Osteocyte (in vitro differentiated cells): ENCODE measurements at regions not wholly inside any gene's neighbourhood (a gene's known extent, or its start where the extent isn't known, plus 50 kb on each side); places are given as distances from the start of the nearest gene placed in this dataset.

ENCODE experiments used
- DNase-seq: peaks from one replicate; pipeline ENCODE4 v3.0.0; 2021; ENCODE audit warnings: mixed read lengths; ENCODE audit not compliant: unreplicated experiment; ENCODE audit errors: extremely low spot score
- H3K27ac Mint-ChIP-seq: one replicate; pipeline ENCODE4 v1.8.0; 2021; ENCODE audit warnings: mild to moderate bottlenecking, mixed read lengths; ENCODE audit not compliant: unreplicated experiment
- H3K27me3 Mint-ChIP-seq: one replicate; pipeline ENCODE4 v1.8.0; 2021; ENCODE audit warnings: mixed read lengths; ENCODE audit not compliant: unreplicated experiment
- H3K36me3 Mint-ChIP-seq: one replicate; pipeline ENCODE4 v1.8.0; 2021; ENCODE audit warnings: mixed read lengths; ENCODE audit not compliant: unreplicated experiment
- H3K4me1 Mint-ChIP-seq: one replicate; pipeline ENCODE4 v1.8.0; 2021; ENCODE audit warnings: mixed read lengths; ENCODE audit not compliant: unreplicated experiment
- H3K4me3 Mint-ChIP-seq: one replicate; pipeline ENCODE4 v1.8.0; 2021; ENCODE audit warnings: mild to moderate bottlenecking, moderate library complexity, mixed read lengths; ENCODE audit not compliant: unreplicated experiment
- H3K9me3 Mint-ChIP-seq: one replicate; pipeline ENCODE4 v1.8.0; 2021; ENCODE audit warnings: mixed read lengths; ENCODE audit not compliant: unreplicated experiment
- TF ChIP-seq, protein P1 (sequence below): fragments of 200-600 bp; sonication (generic); IDR thresholded peaks from 2 replicates; pipeline ENCODE4 v1.5.0; 2021; ENCODE audit warnings: antibody characterized with exemption, mild to moderate bottlenecking, moderate library complexity

DNA sequence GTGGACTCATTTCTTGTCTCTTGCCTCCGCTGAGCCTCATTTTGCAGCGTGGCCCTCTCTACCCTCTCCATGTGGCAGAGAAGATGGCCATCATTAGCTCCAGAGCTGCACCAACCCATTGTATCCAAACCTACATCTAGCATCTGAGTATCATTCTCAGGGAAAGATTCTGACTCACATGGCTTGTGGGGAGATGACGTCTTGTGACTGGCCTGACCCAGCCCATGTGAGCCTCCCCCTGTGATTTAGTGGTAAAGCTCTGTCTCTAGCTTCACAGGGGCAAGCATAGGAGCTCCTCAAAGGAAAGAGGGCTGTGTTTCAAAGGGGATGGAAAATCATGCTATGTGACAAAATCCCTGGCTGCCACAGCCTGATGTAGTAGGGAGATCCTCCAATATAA lies 87.4 kb upstream of the RBMS1 start:
- H3K36me3 Mint-ChIP-seq = no peaks in the 10 kb centered on the region
- DNase-seq = no peak
- TF ChIP-seq, protein P1, sequence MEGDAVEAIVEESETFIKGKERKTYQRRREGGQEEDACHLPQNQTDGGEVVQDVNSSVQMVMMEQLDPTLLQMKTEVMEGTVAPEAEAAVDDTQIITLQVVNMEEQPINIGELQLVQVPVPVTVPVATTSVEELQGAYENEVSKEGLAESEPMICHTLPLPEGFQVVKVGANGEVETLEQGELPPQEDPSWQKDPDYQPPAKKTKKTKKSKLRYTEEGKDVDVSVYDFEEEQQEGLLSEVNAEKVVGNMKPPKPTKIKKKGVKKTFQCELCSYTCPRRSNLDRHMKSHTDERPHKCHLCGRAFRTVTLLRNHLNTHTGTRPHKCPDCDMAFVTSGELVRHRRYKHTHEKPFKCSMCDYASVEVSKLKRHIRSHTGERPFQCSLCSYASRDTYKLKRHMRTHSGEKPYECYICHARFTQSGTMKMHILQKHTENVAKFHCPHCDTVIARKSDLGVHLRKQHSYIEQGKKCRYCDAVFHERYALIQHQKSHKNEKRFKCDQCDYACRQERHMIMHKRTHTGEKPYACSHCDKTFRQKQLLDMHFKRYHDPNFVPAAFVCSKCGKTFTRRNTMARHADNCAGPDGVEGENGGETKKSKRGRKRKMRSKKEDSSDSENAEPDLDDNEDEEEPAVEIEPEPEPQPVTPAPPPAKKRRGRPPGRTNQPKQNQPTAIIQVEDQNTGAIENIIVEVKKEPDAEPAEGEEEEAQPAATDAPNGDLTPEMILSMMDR = no peak
- no peak overlapping the region for H3K4me3 Mint-ChIP-seq
- peaks cover 53% of the 10 kb centered on the region for H3K4me1 Mint-ChIP-seq
- no peaks in the 10 kb centered on the region for H3K9me3 Mint-ChIP-seq
- H3K27me3 Mint-ChIP-seq = no peaks in the 10 kb centered on the region
- peak overlapping the region; percentile 85 for H3K27ac Mint-ChIP-seq

DNA sequence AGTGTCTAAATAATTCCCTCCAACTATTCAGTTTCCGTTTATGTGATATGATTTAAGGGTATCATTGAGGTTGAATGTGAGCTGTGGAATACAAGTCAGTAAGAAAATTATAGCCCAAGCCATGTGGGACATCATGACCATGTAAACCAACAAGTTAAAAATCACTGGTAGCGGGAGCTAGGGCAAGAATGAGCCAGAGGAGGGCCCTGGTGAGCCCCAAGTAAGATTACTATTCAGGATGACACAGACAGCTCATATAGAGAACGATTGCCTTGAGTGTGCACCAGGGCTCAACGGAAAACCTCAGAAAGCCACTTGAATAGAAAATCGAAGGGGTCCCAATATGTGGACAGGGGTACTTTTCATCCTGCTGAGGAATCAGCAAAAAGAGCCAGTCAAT lies 87.8 kb upstream of the RBMS1 start:
- H3K27me3 Mint-ChIP-seq = no peaks in the 10 kb centered on the region
- TF ChIP-seq, protein P1 = peak; percentile 16
- no peaks in the 10 kb centered on the region for H3K9me3 Mint-ChIP-seq
- DNase-seq = no peak
- H3K27ac Mint-ChIP-seq = peak overlapping the region; percentile 85
- peaks cover 53% of the 10 kb centered on the region for H3K4me1 Mint-ChIP-seq
- H3K36me3 Mint-ChIP-seq = no peaks in the 10 kb centered on the region
- H3K4me3 Mint-ChIP-seq = no peak overlapping the region

DNA sequence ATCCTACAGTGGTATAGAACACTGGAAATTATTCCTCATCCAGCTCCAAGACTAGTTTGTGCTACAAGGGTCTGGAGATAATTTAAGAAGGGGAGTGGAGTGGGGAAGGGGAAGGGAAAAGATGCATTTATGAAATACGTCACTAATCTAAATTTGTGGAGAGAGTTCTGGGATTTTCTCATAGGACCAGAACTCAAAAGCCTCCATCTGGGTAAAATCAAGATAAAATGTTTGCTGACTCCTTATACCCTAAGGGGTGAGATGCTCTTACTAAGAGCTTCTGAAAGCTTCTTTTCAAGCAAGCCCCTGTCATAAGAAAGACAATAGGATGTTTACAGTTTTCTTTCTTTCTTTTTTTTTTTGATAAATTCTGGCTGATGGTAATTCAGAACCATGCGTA lies 88.5 kb upstream of the RBMS1 start:
- no peak overlapping the region for H3K4me3 Mint-ChIP-seq
- H3K27ac Mint-ChIP-seq = peak overlapping the region; percentile 85

DNA sequence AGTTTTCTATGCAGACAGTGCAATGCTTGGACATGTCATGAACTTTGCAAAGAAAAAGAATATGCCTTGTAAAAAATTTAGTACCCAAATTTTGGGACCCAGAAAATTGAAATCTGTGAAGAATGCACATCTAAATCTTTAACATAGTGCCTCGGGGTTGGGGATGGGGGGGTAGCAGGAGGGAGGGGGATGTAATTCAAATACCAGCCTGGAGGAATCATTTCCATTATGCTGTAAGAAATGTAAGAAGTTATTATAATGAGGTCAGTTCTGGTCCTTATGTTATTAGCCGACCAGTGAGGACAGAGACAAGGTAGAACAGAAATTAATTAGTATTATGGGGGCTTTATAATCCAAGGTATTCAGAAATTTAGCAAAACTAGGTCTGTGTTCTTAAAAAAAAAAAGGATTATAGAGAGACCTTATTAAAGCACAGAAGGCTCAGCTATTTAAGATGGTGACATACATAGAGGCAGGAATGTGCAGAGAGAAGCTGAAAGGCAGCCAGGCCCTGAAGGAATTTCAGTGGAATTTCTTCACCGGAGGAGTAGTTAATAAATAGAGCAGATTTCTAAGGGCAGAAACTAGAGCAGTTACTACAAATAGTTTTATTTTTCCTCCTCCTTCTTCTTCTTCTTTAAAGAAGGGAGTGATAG lies 89.0 kb upstream of the RBMS1 start:
- no peak for DNase-seq
- TF ChIP-seq, protein P1 = peak; percentile 41
- H3K4me1 Mint-ChIP-seq = peaks cover 53% of the 10 kb centered on the region
- H3K9me3 Mint-ChIP-seq = no peaks in the 10 kb centered on the region
- no peaks in the 10 kb centered on the region for H3K27me3 Mint-ChIP-seq
- no peak overlapping the region for H3K4me3 Mint-ChIP-seq
- H3K27ac Mint-ChIP-seq = peak overlapping the region; percentile 85
- H3K36me3 Mint-ChIP-seq = no peaks in the 10 kb centered on the region

More for the DNA sequence above, 88.5 kb upstream of the RBMS1 start:
- peaks cover 53% of the 10 kb centered on the region for H3K4me1 Mint-ChIP-seq
- H3K9me3 Mint-ChIP-seq = no peaks in the 10 kb centered on the region
- no peaks in the 10 kb centered on the region for H3K27me3 Mint-ChIP-seq
- no peaks in the 10 kb centered on the region for H3K36me3 Mint-ChIP-seq
- TF ChIP-seq, protein P1 = no peak
- no peak for DNase-seq

DNA sequence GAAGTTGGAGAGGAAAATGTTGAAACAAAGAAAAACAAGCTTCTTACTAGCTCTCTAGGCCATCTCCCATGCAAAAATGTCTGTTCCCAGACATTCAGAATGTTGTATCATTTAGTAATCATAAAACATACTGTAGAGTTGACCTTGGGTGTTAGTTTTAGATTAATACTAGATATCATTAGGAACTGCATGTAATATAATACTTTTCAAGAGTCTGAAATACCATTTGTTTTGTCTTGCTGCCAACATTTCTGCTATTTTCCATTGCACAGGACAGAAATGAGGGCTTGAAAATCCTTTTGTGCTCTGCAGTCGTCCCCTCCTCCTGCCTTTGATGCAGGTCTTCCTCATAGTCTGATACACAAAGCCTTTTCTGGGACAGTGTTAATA lies 89.5 kb upstream of the RBMS1 start:
- H3K4me1 Mint-ChIP-seq = peaks cover 53% of the 10 kb centered on the region
- DNase-seq = no peak
- peak overlapping the region; percentile 1 for H3K4me3 Mint-ChIP-seq
- no peaks in the 10 kb centered on the region for H3K9me3 Mint-ChIP-seq
- TF ChIP-seq, protein P1 = no peak
- peak overlapping the region; percentile 85 for H3K27ac Mint-ChIP-seq
- H3K27me3 Mint-ChIP-seq = no peaks in the 10 kb centered on the region
- H3K36me3 Mint-ChIP-seq = no peaks in the 10 kb centered on the region
